Uterus (tissue), 3 donors: ENCODE measurements at regions not wholly inside any gene's neighbourhood (a gene's known extent, or its start where the extent isn't known, plus 50 kb on each side); places are given as distances from the start of the nearest gene placed in this dataset.

Experiments
- DNase-seq, 2 donors: peaks; one replicate each; pipeline ENCODE4 v3.0.0-alpha.2; 2019 to 2020
- H3K27ac ChIP-seq, 2 donors: fragments of 200-600 bp; sonication (generic); 1 replicate in 1 of 2; 2 replicates in 1 of 2; pipeline ENCODE4 v1.5.1; 2016 to 2018
- H3K27me3 ChIP-seq, 2 donors: fragments of 200-600 bp; sonication (generic); one replicate each; pipeline ENCODE4 v1.5.1; 2018 to 2019; ENCODE audit warnings: control low read depth in 1 of 2
- H3K36me3 ChIP-seq, 2 donors: fragments of 200-600 bp; sonication (generic); one replicate each; pipeline ENCODE4 v1.5.1; 2019; ENCODE audit warnings: control low read depth in 1 of 2
- H3K4me1 ChIP-seq, 2 donors: fragments of 200-600 bp; sonication (generic); one replicate each; pipeline ENCODE4 v1.5.1; 2018 to 2019; ENCODE audit warnings: control low read depth in 1 of 2
- H3K4me3 ChIP-seq, 2 donors: fragments of 200-600 bp; sonication (generic); 1 replicate in 1 of 2; 2 replicates in 1 of 2; pipeline ENCODE4 v1.5.1; 2018 to 2019; ENCODE audit warnings: mild to moderate bottlenecking in 1 of 2
- H3K9me3 ChIP-seq, 2 donors: fragments of 200-600 bp; sonication (generic); one replicate each; pipeline ENCODE4 v1.5.1; 2019; ENCODE audit warnings: control low read depth in 1 of 2
- CTCF ChIP-seq, 4 experiments: fragments of 200-600 bp in 2 of 4; fragments of 450-650 bp in 2 of 4; sonication (generic) in 2 of 4; IDR thresholded peaks; one replicate each; pipeline ENCODE4 v1.5.1; 2016 to 2019; ENCODE audit warnings: antibody characterized with exemption in 4 of 4, mild to moderate bottlenecking in 2 of 4, moderate library complexity in 1 of 4
- POLR2A ChIP-seq, 2 donors: fragments of 450-650 bp; IDR thresholded peaks; one replicate each; pipeline ENCODE4 v1.6.1; 2016; ENCODE audit warnings: antibody characterized with exemption in 2 of 2, mild to moderate bottlenecking in 1 of 2, moderate library complexity in 1 of 2
- intact Hi-C: fragments of 100-400 bp; cut with DNase I; formaldehyde crosslinking; loops from one replicate; pipeline ENCODE4 v1.15.1; 2023; ENCODE audit warnings: low total_unique reads
- donor health status: DM: yes; HTN: yes; CAD: no.

DNA sequence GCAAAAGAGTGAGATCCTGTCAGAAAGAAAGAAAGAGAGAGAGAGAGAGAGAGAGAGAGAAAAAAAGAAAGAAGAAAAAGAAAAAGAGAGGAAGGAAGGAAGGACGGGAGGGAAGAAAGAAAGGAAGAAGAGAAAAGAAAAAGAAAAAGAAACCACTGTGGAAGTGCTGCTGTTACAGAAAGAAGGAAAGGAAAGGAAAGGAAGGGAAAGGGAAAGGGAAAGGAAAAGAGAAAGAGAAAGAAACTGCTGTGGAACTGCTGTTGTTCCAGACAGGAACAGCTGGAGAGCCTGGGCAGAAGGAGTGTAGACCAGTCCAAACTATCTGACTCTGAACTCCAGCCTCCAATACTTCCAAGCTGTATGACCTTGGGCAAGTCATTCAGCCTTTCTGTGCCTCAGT is 220.7 kb upstream of the WWC1 start:
- Histone ChIP-seq H3K27ac (no peak overlapping the region), H3K9me3 (no peaks in the 10 kb centered on the region), H3K36me3 (no peaks in the 10 kb centered on the region), H3K4me1 (no peaks in the 10 kb centered on the region), H3K27me3 (no peaks in the 10 kb centered on the region), H3K4me3 (no peak overlapping the region)
- intact Hi-C loops = no loop called here
- no peak for DNase-seq
- TF ChIP-seq CTCF (IDR thresholded peaks at IDR 0.05) = no peak
- no peak for TF ChIP-seq POLR2A (IDR thresholded peaks at IDR 0.05)

GRCh38 chr5:168072665-168073064 is 218.8 kb upstream of the WWC1 start:
- Histone ChIP-seq H3K36me3 (no peaks in the 10 kb centered on the region), H3K4me1 (no peaks in the 10 kb centered on the region), H3K4me3 (no peak overlapping the region), H3K9me3 (no peaks in the 10 kb centered on the region), H3K27me3 (no peaks in the 10 kb centered on the region), H3K27ac (no peak overlapping the region)
- TF ChIP-seq CTCF (IDR thresholded peaks at IDR 0.05) (no peak), POLR2A (IDR thresholded peaks at IDR 0.05) (no peak)
- no peak for DNase-seq
- intact Hi-C loops = no loop called here

- Histone ChIP-seq H3K9me3 (no peaks in the 10 kb centered on the region), H3K4me3 (no peak overlapping the region), H3K27ac (no peak overlapping the region), H3K27me3 (no peaks in the 10 kb centered on the region), H3K36me3 (no peaks in the 10 kb centered on the region), H3K4me1 (no peaks in the 10 kb centered on the region)
- TF ChIP-seq CTCF (IDR thresholded peaks at IDR 0.05) = no peak
- no peak for TF ChIP-seq POLR2A (IDR thresholded peaks at IDR 0.05)
- intact Hi-C loops = no loop called here
- DNase-seq = no peak
These were observed 218.1 kb upstream of the WWC1 start for GRCh38 chr5:168073311-168073710.

GRCh38 chr5:168073991-168074800 is 217.2 kb upstream of the WWC1 start:
- no peak for DNase-seq
- H3K36me3 ChIP-seq = no peaks in the 10 kb centered on the region
- TF ChIP-seq CTCF (IDR thresholded peaks at IDR 0.05) = no peak
- TF ChIP-seq POLR2A (IDR thresholded peaks at IDR 0.05) = no peak
- H3K4me1 ChIP-seq = no peaks in the 10 kb centered on the region
- no peaks in the 10 kb centered on the region for H3K27me3 ChIP-seq
- intact Hi-C loops = no loop called here
- no peaks in the 10 kb centered on the region for H3K9me3 ChIP-seq
- no peak overlapping the region for H3K4me3 ChIP-seq
- H3K27ac ChIP-seq = no peak overlapping the region

- Histone ChIP-seq H3K9me3 (no peaks in the 10 kb centered on the region), H3K27ac (no peak overlapping the region), H3K4me3 (no peak overlapping the region), H3K36me3 (no peaks in the 10 kb centered on the region), H3K27me3 (no peaks in the 10 kb centered on the region), H3K4me1 (no peaks in the 10 kb centered on the region)
- intact Hi-C loops = no loop called here
- no peak for DNase-seq
- no peak for TF ChIP-seq CTCF (IDR thresholded peaks at IDR 0.05)
- TF ChIP-seq POLR2A (IDR thresholded peaks at IDR 0.05) = no peak
These were observed 216.1 kb upstream of the WWC1 start for GRCh38 chr5:168075387-168075786.
